NCI-H187 (cell line): ENCODE measurements at regions not wholly inside any gene's neighbourhood (a gene's known extent, or its start where the extent isn't known, plus 50 kb on each side); places are given as distances from the start of the nearest gene placed in this dataset.
"Not testable (repeated sequence)": the region's sequence is repeated elsewhere in the genome, so short reads cannot be mapped to it uniquely, and the experiment has no call there.

ENCODE experiments used
- DNase-seq, 2 experiments: peaks; one replicate each; lab custom pipeline; 2025; lab: John Stamatoyannopoulos, UW

GRCh38 chr4:174069848-174070330, 213.6 kb downstream of the FBXO8 start:
- DNase-seq: no peak

GRCh38 chr4:174066611-174067205, 216.8 kb downstream of the FBXO8 start:
- DNase-seq: no peak

GRCh38 chr4:174062831-174063230, 220.6 kb downstream of the FBXO8 start:
- DNase-seq: no peak

- DNase-seq: no peak
Observed at GRCh38 chr4:174061026-174061425, 222.4 kb downstream of the FBXO8 start.

GRCh38 chr4:174058846-174059245, 224.6 kb downstream of the FBXO8 start:
- DNase-seq: no peak

GRCh38 chr4:174056959-174057358, 226.5 kb downstream of the FBXO8 start:
- no peak for DNase-seq

DNA sequence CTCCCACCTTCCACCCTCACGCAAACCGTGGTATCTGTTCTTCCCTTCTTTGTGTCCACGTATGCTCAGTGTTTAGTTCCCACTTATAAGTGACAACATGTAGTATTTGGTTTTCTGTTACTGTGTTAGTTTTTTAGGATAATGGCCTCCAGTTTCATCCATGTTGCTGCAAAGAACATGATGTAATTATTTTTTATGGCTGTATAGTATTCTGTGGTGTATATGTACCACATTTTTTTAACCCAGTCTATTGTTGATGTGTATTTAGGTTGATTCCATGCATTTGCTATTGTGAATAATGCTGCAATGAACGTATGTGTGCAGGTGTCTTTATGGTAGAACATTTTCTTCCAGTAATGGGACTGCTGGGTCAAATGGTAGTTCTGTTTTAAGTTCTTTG, 228.1 kb downstream of the FBXO8 start:
- no peak for DNase-seq

- DNase-seq: no peak
Observed at GRCh38 chr4:174053895-174054294, 229.6 kb downstream of the FBXO8 start.

- no peak for DNase-seq
Observed at GRCh38 chr4:174047363-174047762, 236.1 kb downstream of the FBXO8 start.

DNA sequence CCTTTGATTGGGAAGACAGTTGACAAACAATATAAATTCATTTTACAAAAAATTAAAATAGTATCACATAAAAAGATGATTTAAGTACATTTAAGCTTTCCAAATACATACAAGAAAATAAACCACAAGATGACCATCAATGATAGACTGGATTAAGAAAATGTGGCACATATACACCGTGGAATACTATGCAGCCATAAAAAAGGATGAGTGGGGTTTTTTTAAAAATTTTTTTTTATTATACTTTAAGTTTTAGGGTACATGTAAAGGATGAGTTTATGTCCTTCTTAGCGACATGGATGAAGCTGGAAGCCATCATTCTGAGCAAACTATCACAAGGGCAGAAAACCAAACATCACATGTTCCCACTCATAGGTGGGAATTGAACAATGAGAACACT, 237.6 kb downstream of the FBXO8 start:
- not testable (repeated sequence) for DNase-seq

DNA sequence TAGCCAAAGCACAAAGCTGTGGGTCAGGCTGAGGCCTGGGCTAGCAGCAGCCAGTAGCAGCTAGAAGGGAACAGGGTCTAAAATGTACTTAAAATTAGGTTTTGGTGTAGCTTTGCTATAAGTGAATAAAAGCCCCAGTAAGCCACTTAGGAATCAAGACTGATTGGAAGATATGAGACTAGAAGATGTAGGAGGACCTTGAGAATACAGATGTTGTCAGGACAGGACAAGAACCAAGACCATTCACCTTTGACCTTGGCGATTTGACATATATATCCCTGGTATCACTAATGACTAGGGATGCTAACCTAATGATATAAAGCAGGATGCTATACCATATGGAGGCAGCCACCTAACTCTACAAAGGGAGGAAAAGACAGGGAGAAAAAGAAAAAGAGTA, 238.1 kb downstream of the FBXO8 start:
- DNase-seq: no peak

- no peak for DNase-seq
Observed at GRCh38 chr4:174041555-174042105, 241.8 kb downstream of the FBXO8 start.

DNA sequence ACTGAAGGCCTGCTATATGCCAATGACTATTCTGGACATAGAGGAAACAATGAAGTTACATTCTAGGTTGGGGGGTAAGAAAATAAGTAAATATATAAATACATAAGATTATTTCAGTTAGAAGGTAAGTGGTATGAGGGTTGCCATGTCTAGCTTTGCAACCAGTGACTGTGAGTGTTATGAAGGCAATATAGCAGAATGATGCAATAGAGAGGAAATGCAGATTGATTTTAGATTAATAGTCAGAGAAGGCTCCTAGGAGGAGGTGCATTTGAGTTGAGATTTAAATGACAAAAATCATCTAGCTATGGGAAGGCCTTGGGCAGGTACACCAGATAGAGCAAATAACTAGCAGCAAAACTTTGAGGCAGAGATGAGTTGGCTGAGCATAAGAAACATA, 243.2 kb downstream of the FBXO8 start:
- DNase-seq: no peak

DNA sequence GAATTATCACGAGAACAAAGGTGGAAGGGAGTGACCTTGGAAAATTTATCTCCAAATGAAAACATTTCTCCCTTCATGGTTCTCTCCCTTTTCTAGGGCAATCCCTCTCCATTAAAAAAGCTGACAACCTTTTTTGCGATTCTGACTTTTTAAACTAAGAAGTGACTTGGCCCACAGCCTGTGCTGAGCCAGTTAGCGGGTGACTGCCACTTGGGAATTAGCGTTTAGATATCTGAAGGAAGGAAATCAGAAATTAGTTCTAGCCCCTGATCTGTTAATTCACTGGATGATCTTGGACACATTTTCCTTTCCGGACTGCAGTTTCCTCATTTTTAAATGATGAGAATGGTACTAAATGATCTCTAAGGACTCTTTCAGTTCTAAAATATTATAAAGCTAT, 245.0 kb downstream of the FBXO8 start:
- DNase-seq: no peak

- no peak for DNase-seq
Observed at GRCh38 chr4:174037631-174038030, 245.8 kb downstream of the FBXO8 start.

DNA sequence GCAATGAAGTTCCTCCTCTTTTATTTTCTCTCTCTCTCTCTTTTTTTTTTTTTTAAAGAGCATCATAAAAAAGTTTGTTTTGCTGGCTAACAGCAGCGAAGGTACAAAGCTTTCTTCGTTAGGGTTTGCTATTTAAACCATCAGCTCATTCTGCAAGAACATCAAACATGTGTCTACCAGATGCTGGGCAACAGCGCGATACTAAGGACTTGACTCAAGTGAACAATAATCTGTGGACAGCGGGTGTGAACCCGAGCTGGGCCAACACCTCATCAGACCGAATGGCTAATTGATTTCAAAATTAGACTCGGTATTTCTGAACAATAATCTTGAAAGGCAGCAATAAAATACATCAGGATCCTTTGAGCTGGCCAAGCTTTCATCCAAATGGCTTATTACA, 246.4 kb downstream of the FBXO8 start:
- no peak for DNase-seq

DNA sequence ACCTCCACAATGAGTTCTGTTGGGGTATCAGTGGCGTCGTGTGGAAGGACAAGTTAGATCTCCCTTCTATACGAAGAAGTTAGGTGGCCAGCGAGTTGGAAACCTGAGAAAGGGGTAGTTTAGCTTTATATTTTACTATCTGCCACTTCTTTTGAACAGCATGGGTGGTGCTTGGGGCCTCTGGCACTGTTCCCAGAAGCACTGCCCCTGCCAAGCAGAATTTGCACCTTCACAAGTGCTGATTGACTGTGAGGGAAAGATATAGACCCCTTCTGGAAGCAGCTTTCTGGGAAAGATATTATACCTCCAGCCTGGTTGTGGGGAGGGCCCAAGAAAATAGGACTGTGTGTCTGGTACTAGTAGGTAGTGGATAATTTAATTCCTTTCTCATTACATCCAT, 246.9 kb downstream of the FBXO8 start:
- DNase-seq: no peak

DNA sequence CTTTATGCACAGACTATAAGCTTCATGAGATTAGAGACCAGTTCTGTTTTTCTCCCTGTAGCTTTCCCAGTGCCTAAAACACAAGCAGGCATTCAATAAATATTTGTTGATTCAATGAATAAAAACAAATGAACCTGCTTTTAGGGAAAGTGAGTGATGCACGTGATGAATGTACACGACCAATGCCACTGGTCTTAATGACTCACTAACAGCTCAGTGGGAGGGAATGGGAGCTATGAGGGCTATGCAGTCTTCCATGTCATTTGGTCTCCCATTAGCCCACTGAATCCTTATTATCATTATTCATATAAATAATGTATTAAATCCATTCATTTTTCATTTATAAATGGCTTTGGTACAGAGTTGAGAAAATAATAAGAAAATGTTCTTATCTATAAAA, 247.4 kb downstream of the FBXO8 start:
- no peak for DNase-seq

- no peak for DNase-seq
Observed at GRCh38 chr4:174023641-174024040, 259.8 kb downstream of the FBXO8 start.

DNA sequence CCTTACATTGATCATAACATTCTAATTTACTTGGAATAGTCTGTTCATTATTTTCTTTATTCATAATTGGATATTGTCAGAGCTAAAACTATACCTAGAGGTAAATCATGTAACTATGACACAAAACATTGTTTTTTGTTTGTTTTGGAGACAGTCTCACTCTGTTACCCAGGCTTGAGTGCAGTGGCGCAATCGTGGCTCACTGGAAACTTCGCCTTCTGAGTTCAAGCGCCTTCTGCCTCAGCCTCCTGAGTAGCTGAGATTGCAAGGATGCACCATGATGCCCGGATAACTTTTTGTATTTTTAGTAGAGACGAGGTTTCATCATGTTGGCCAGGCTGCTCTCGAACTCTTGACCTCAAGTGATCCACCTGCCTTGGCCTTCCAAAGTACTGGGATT, 265.2 kb downstream of the FBXO8 start:
- no peak for DNase-seq

- DNase-seq: no peak
Observed at GRCh38 chr4:174016251-174016650, 267.2 kb downstream of the FBXO8 start.

GRCh38 chr4:174012886-174013259, 270.6 kb downstream of the FBXO8 start:
- no peak for DNase-seq

- DNase-seq: no peak
Observed at GRCh38 chr4:174012135-174012885, 271.2 kb downstream of the FBXO8 start.

DNA sequence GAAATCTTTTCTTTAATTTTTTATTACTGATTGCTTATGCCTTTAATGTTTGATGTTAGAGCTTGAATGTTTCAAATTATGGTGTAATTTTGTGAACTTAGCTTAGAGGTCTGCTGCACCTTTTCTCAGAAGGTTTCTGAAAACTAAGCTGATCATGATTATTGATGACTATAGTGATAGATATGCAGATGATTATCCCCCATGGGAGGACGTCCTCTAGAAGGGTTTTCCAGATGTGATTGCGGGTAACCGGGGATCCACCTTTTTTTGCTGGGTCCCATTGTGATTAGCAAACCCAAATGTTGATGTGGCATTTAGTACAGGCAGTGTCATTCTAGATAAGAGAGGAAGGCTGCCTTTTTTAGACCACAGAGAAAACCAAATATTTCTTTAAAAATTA, 272.9 kb downstream of the FBXO8 start:
- DNase-seq: no peak
